GM23338 (cell line): ENCODE measurements at regions not wholly inside any gene's neighbourhood (a gene's known extent, or its start where the extent isn't known, plus 50 kb on each side); places are given as distances from the start of the nearest gene placed in this dataset.

Experiments
- EZH2phosphoT487 ChIP-seq: fragments of 200-600 bp; sonication (generic); IDR thresholded peaks from one replicate; pipeline ENCODE4 v1.8.1; 2018; ENCODE audit warnings: antibody characterized with exemption; ENCODE audit not compliant: unreplicated experiment
- TF ChIP-seq, protein P1 (sequence below), 2 experiments: fragments of 200-600 bp in 1 of 2; sonication (generic) in 1 of 2; conservative IDR thresholded peaks; 2 replicates each; pipeline versions ENCODE4 v1.5.1 to v1.6.1; 2016 to 2017; ENCODE audit warnings: antibody characterized with exemption in 2 of 2, low read depth in 2 of 2, mild to moderate bottlenecking in 2 of 2, moderate library complexity in 1 of 2

DNA sequence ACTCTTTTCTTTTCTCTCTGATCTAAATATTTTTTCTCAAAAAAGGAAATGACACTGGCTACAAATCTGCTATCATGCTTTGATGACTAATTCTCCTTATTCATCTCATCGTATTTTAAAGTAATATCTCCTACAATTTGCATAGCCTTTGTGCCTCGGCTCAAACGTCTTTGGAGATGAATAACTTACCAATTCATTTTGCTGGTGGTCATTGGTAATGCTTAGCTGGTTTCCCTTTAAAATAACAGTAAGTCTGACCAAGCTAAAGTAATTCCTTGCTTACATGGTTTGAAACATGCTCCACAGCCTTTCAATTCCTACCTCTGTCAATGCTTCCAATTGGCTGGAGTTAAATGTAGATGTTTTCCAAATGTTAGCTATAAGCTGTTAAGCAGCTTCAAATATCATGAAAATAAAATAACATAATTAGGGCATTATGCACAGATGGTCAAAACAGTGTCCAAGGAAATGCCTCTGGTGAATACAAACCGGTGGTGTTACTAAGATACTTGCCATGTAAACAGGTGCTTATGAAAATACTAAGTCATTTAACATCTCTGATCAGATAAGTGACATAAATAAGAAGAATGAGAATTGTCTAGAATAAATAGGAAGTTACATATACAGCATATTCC is 435.0 kb downstream of the POM121L12 start:
- TF ChIP-seq, protein P1, sequence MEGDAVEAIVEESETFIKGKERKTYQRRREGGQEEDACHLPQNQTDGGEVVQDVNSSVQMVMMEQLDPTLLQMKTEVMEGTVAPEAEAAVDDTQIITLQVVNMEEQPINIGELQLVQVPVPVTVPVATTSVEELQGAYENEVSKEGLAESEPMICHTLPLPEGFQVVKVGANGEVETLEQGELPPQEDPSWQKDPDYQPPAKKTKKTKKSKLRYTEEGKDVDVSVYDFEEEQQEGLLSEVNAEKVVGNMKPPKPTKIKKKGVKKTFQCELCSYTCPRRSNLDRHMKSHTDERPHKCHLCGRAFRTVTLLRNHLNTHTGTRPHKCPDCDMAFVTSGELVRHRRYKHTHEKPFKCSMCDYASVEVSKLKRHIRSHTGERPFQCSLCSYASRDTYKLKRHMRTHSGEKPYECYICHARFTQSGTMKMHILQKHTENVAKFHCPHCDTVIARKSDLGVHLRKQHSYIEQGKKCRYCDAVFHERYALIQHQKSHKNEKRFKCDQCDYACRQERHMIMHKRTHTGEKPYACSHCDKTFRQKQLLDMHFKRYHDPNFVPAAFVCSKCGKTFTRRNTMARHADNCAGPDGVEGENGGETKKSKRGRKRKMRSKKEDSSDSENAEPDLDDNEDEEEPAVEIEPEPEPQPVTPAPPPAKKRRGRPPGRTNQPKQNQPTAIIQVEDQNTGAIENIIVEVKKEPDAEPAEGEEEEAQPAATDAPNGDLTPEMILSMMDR (conservative IDR thresholded peaks at IDR 0.05; ENCODE audit: low read depth in 2 of 2) = no peak
- no peak for TF ChIP-seq EZH2phosphoT487
